GM12872 (cell line): ENCODE measurements at regions not wholly inside any gene's neighbourhood (a gene's known extent, or its start where the extent isn't known, plus 50 kb on each side); places are given as distances from the start of the nearest gene placed in this dataset.

Source experiments
- TF ChIP-seq, protein P1 (sequence below): IDR thresholded peaks from 3 replicates; pipeline ENCODE4 v1.5.1; 2011; ENCODE audit warnings: low read depth, mild to moderate bottlenecking, low read length, moderate library complexity; ENCODE audit not compliant: insufficient read depth

DNA sequence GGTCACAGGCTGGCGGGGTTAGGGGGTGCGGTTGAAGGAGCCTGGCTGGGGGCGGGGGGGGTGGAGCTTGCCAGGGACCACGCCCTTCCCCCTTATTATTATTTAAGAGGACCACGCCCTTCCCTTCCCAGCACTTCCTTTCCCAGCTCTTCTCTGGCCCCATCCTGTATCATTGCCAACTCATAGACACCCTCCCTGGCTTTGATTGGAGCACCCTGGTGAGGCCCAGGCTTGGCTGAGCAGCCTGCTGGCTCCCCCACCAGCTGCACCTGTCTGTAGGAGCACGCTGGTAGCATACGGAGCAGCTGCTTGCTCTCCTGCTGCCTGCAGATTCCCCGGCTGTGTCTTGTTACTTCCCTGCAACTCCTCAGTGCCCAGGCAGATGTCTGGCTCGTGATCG lies 62.5 kb upstream of the PDX1 start:
- TF ChIP-seq, protein P1, sequence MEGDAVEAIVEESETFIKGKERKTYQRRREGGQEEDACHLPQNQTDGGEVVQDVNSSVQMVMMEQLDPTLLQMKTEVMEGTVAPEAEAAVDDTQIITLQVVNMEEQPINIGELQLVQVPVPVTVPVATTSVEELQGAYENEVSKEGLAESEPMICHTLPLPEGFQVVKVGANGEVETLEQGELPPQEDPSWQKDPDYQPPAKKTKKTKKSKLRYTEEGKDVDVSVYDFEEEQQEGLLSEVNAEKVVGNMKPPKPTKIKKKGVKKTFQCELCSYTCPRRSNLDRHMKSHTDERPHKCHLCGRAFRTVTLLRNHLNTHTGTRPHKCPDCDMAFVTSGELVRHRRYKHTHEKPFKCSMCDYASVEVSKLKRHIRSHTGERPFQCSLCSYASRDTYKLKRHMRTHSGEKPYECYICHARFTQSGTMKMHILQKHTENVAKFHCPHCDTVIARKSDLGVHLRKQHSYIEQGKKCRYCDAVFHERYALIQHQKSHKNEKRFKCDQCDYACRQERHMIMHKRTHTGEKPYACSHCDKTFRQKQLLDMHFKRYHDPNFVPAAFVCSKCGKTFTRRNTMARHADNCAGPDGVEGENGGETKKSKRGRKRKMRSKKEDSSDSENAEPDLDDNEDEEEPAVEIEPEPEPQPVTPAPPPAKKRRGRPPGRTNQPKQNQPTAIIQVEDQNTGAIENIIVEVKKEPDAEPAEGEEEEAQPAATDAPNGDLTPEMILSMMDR, result no peak

DNA sequence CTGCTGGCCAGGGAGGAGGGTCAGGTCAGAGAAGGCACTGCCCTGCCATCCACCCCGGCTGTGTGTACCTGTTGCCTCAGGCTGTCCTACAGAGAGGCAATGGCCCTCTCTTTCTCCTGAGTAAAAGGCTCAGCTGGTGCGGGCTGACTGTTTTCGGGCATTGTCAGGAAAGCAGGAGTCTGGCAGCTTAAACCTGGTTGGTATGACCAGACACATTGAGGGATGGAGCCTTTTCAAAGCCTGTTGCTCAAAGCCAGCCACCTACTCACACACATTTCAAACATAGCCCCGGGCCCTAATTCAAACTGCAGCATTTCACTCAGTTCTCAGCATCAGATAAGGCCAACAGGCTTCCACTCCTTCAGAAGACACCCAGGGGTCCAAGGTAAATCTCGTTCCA lies 61.8 kb upstream of the PDX1 start:
- TF ChIP-seq, protein P1, result no peak

DNA sequence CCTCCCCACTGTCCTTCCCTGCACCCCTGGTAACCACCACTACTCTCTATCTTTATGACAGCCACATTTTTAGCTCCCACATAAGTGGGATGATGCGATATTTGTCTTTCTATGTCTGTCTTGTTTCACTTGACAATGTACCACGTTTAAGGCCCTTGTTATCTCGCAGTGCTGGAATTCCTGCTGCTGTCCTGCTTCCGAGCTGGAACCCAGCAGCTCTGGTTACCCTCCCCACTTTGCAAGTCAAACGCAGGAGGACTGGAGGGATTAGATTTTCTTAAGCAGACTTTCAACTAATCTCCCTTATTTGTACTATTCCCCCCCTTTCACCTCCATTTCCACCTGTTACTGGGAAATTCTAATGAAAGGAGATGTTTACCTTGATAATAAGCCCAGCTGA lies 59.1 kb upstream of the PDX1 start:
- TF ChIP-seq, protein P1, result no peak

DNA sequence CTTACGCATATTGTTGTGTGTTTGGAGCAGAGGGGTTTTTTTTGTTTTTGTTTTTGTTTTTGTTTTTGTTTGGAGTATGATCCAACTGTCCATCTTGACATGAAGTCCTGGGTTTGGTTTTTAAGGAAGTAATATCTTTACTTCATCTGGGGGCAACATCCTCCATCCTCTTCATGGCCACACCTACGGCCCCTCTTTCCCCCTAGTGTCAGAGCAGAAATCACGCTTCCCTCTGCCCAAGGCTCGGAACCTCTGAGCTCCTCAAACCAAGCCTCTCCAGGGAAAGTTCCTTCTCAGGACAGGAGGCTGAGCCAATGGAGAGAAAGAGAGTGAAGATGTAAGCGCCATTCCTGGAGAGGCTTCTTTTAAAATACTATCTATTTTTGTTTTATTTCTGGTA lies 58.6 kb upstream of the PDX1 start:
- TF ChIP-seq, protein P1, result no peak

DNA sequence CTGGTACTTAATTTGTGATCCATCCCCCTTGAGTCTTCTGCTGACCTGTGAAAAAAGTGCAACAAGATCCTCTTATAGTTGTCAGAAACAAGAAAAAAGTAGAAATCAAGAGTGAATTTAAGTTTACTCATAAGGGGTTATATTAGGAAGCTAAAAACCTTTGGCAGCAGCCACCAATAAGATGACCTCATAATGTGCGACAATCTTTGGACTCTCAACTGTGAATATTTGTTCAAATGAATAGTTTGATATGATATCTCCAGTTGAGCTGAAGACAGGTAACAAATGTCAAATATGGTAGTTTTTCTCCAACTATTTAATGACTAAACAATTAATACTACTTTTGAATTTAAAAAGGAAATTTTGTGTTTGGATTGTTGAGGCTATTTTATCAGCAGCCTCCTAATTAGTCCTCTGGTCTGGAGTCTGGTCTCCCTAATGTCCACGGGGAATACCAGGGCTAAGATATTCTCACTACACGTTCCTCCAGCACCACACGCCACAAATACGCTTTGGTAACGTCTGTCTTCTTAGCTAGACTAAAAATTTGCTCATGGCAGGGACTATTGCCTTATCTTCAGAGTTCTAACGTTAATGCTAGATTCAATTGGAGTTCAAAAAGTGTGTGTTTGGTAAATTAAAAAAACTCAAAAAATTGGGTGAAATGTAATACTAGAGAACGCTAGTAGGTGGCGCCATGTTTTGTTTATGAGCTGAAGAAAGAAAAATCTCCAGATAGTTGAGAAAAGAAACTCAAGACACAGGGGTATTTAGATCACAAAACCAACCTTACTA lies 51.0 kb upstream of the PDX1 start:
- TF ChIP-seq, protein P1, result peak; percentile 56

DNA sequence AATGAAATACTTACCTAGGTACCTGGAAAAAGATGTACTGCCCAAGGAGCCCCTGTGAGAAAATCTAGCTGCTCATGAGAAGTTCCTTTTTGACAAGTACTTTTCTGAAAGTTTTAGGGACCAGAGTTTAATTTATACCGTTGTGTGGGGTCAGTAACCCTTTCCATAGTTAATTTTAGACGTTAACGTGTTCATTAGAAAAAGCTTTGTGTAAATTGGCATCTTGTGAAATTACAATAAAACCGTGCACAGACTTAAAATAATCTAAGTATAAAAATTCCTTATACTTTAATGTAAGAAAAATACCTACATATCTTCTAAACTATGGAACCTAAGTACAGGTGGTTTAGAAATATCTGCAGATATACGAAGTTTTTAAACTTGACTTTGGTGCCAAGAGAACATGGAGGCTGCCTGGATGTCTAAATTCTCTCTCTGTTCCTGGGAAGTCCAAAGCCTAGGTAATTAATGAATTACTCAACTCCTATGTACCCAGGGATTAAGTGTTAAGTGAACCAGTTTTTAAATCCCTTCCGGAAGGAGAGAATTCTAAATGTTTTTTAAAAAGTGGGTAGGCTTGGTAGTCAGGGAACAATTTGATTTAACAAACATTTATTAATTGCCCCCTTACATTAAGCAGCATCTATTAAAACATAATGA lies 50.2 kb upstream of the PDX1 start:
- TF ChIP-seq, protein P1, result no peak
